H1 (cell line): ENCODE measurements at regions not wholly inside any gene's neighbourhood (a gene's known extent, or its start where the extent isn't known, plus 50 kb on each side); places are given as distances from the start of the nearest gene placed in this dataset.

Source experiments
- CTCF ChIA-PET: fragments of 300-600 bp; sonication (Branson Sonifier 250); formaldehyde crosslinking; loops from one replicate; lab custom pipeline; 2021; ENCODE audit not compliant: partially characterized antibody; lab: Charles Lee
- POLR2A ChIA-PET: fragments of 300-600 bp; sonication (Branson Sonifier 250); formaldehyde crosslinking; loops from one replicate; lab custom pipeline; 2021; ENCODE audit warnings: inconsistent platforms; ENCODE audit not compliant: partially characterized antibody; lab: Charles Lee
- DNase-seq, 2 experiments: peaks; one replicate each; pipeline versions ENCODE4 v3.0.0 to v3.0.0-alpha.2; 2010 to 2022; ENCODE audit warnings: low spot score in 2 of 2, low read depth in 1 of 2, mixed read lengths in 1 of 2
- FAIRE-seq: peaks from 2 replicates; lab custom pipeline; 2011; peaks lifted over from hg19 to GRCh38; lab: Jason Lieb, UNC
- H2AFZ ChIP-seq: 2 replicates; pipeline ENCODE4 v1.8.1; 2012; ENCODE audit warnings: low read length, inconsistent platforms
- H2AK5ac ChIP-seq: 2 replicates; pipeline ENCODE4 v1.6.1; 2013; ENCODE audit warnings: low read depth, low read length
- H2BK120ac ChIP-seq: replicated peaks from 2 replicates; pipeline ENCODE3; 2013; ENCODE audit warnings: low read depth, low read length, inconsistent platforms
- H2BK12ac ChIP-seq: 2 replicates; pipeline ENCODE4 v1.6.1; 2013; ENCODE audit warnings: low read depth, low read length
- H2BK15ac ChIP-seq: 2 replicates; pipeline ENCODE4 v1.6.1; 2013; ENCODE audit warnings: low read length
- H2BK20ac ChIP-seq: 2 replicates; pipeline ENCODE4 v1.6.1; 2013; ENCODE audit warnings: low read length
- H2BK5ac ChIP-seq: 2 replicates; pipeline ENCODE4 v1.6.1; 2013; ENCODE audit warnings: low read depth, low read length
- H3K14ac ChIP-seq: 2 replicates; pipeline ENCODE4 v1.6.1; 2013; ENCODE audit warnings: inconsistent platforms; ENCODE audit not compliant: insufficient read length
- H3K18ac ChIP-seq: 2 replicates; pipeline ENCODE4 v1.6.1; 2013; ENCODE audit warnings: low read length; ENCODE audit errors: extremely low read depth
- H3K23ac ChIP-seq: 2 replicates; pipeline ENCODE4 v1.6.1; 2013; ENCODE audit warnings: inconsistent platforms; ENCODE audit not compliant: insufficient read length
- H3K23me2 ChIP-seq: 2 replicates; pipeline ENCODE4 v1.6.1; 2013; ENCODE audit warnings: low read depth, low read length
- H3K27ac ChIP-seq: 2 replicates; pipeline ENCODE4 v1.6.1; 2011; ENCODE audit warnings: low read depth, low read length, inconsistent platforms
- H3K27me3 ChIP-seq, 4 experiments: replicated peaks in 1 of 4; 1 replicate in 1 of 4; 2 replicates in 3 of 4; pipeline versions ENCODE4 v1.6.1 to v1.8.1; 2011 to 2013; ENCODE audit warnings: low read length in 3 of 4, mild to moderate bottlenecking in 3 of 4, inconsistent platforms in 2 of 4, mixed read lengths in 2 of 4, moderate library complexity in 1 of 4; ENCODE audit not compliant: control insufficient read depth in 3 of 4, insufficient read depth in 3 of 4; ENCODE audit errors: extremely low read depth in 1 of 4
- H3K36me3 ChIP-seq, 4 experiments: 2 replicates each; pipeline versions ENCODE4 v1.6.1 to v1.8.1; 2011 to 2013; ENCODE audit warnings: mild to moderate bottlenecking in 4 of 4, low read length in 3 of 4, moderate library complexity in 2 of 4, control low read depth in 1 of 4, inconsistent platforms in 1 of 4; ENCODE audit not compliant: insufficient read depth in 4 of 4, control insufficient read depth in 2 of 4
- H3K4ac ChIP-seq: replicated peaks from 2 replicates; pipeline ENCODE3; 2013; ENCODE audit warnings: low read length, low read depth, mixed read lengths, inconsistent platforms; ENCODE audit not compliant: insufficient read length
- H3K4me1 ChIP-seq, 4 experiments: replicated peaks in 1 of 4; 1 replicate in 1 of 4; 2 replicates in 3 of 4; pipeline versions ENCODE4 v1.6.1 to v1.8.1; 2011 to 2013; ENCODE audit warnings: low read length in 3 of 4, inconsistent platforms in 2 of 4, mixed read lengths in 1 of 4; ENCODE audit not compliant: insufficient read depth in 4 of 4, control insufficient read depth in 3 of 4
- H3K4me2 ChIP-seq, 2 experiments: 2 replicates each; pipeline versions ENCODE4 v1.6.1 to v1.8.1; 2011 to 2013; ENCODE audit warnings: low read depth in 2 of 2, low read length in 2 of 2, control low read depth in 1 of 2, inconsistent platforms in 1 of 2, mild to moderate bottlenecking in 1 of 2; ENCODE audit not compliant: insufficient read depth in 1 of 2
- H3K4me3 ChIP-seq, 4 experiments: fragments of 200-600, 300-600 bp in 1 of 4; sonication (generic), shearing (Covaris generic), sonication (Bioruptor Twin) in 1 of 4; 2 replicates each; pipeline versions ENCODE4 v1.5.1 to v1.8.1; 2011 to 2016; ENCODE audit warnings: low read length in 4 of 4, low read depth in 3 of 4, control low read depth in 2 of 4, inconsistent platforms in 2 of 4, mild to moderate bottlenecking in 2 of 4, mixed read lengths in 1 of 4, moderate library complexity in 1 of 4; ENCODE audit not compliant: insufficient read depth in 2 of 4; ENCODE audit errors: extremely low read depth in 1 of 4
- H3K56ac ChIP-seq: replicated peaks from 2 replicates; pipeline ENCODE3; 2013; ENCODE audit warnings: low read depth, mild to moderate bottlenecking, mixed read lengths, low read length, inconsistent platforms; ENCODE audit not compliant: insufficient read length
- H3K79me1 ChIP-seq: 2 replicates; pipeline ENCODE4 v1.6.1; 2013; ENCODE audit warnings: low read depth, low read length, control low read depth
- H3K79me2 ChIP-seq, 2 experiments: 2 replicates each; pipeline versions ENCODE4 v1.6.1 to v1.8.1; 2012 to 2013; ENCODE audit warnings: low read length in 2 of 2, mild to moderate bottlenecking in 2 of 2, inconsistent platforms in 1 of 2; ENCODE audit not compliant: insufficient read depth in 2 of 2, control insufficient read depth in 1 of 2
- H3K9ac ChIP-seq, 4 experiments: replicated peaks in 1 of 4; 1 replicate in 1 of 4; 2 replicates in 3 of 4; pipeline versions ENCODE4 v1.6.1 to v1.8.1; 2011 to 2013; ENCODE audit warnings: low read depth in 3 of 4, low read length in 3 of 4, control low read depth in 2 of 4, mild to moderate bottlenecking in 2 of 4, moderate library complexity in 2 of 4, inconsistent platforms in 1 of 4; ENCODE audit errors: extremely low read depth in 1 of 4
- H3K9me3 ChIP-seq, 2 experiments: 2 replicates each; pipeline versions ENCODE4 v1.6.1 to v1.8.1; 2012 to 2013; ENCODE audit warnings: mild to moderate bottlenecking in 2 of 2, moderate library complexity in 2 of 2, control low read depth in 1 of 2, inconsistent platforms in 1 of 2, low read depth in 1 of 2, low read length in 1 of 2, mixed read lengths in 1 of 2; ENCODE audit not compliant: insufficient read depth in 2 of 2
- H4K20me1 ChIP-seq, 2 experiments: replicated peaks in 1 of 2; 2 replicates each; pipeline versions ENCODE3 to v1.8.1; 2011 to 2013; ENCODE audit warnings: inconsistent platforms in 2 of 2, low read length in 2 of 2, mild to moderate bottlenecking in 1 of 2; ENCODE audit not compliant: insufficient read depth in 2 of 2, control insufficient read depth in 1 of 2
- H4K5ac ChIP-seq: 2 replicates; pipeline ENCODE4 v1.6.1; 2013; ENCODE audit warnings: low read length, low read depth, mixed read lengths, inconsistent platforms; ENCODE audit not compliant: insufficient read length
- H4K8ac ChIP-seq: 2 replicates; pipeline ENCODE4 v1.8.0; 2013; ENCODE audit warnings: mild to moderate bottlenecking, moderate library complexity, low read length, inconsistent platforms; ENCODE audit not compliant: insufficient read depth; ENCODE audit errors: extremely low read depth
- H4K91ac ChIP-seq: replicated peaks from 2 replicates; pipeline ENCODE3; 2013; ENCODE audit warnings: low read length, mixed read lengths, inconsistent platforms; ENCODE audit not compliant: insufficient read length
- ASH2L ChIP-seq: fragments of 200-600, 300-600 bp; sonication (generic); IDR thresholded peaks from one replicate; pipeline ENCODE4 v1.7.1; 2017; ENCODE audit warnings: low read length
- WGBS, 2 experiments: shearing (Covaris generic) in 1 of 2; methylation state at CpG; one replicate each; pipeline versions ENCODE4 v1.1.6 to v1.1.7; 2013 to 2015; ENCODE audit warnings: low lambda C conversion rate in 2 of 2, mixed read lengths in 2 of 2, inconsistent platforms in 1 of 2, low coverage in 1 of 2, missing lambda C conversion rate in 1 of 2; ENCODE audit not compliant: insufficient replicate concordance in 2 of 2, insufficient coverage in 1 of 2, insufficient read length in 1 of 2; ENCODE audit errors: extremely low coverage in 1 of 2, missing lambda C conversion rate in 1 of 2; 5-methylcytosine and 5-hydroxymethylcytosine counted together

- DNase-seq (no peak), FAIRE-seq (no peak)
- H4K20me1 ChIP-seq: peaks cover 0 to 1% of the 10 kb centered on the region in 2 experiments
- H4K5ac ChIP-seq: no peak overlapping the region
- no peak overlapping the region for H3K27ac ChIP-seq
- H3K23me2 ChIP-seq: peaks cover 2% of the 10 kb centered on the region; the same call in 1 of the 2 replicates
- no peak overlapping the region for H2BK15ac ChIP-seq
- no peak overlapping the region for H3K56ac ChIP-seq
- 92% methylated on average over 5 of the region's 5 CpGs; no CpG with 5 or more reads in 1 of the 2 experiments for WGBS, 2 experiments
- no peak overlapping the region for H3K9ac ChIP-seq
- H3K79me2 ChIP-seq: no peaks in the 10 kb centered on the region
- no peak overlapping the region for H3K18ac ChIP-seq
- H3K9me3 ChIP-seq: peaks cover 0 to 2% of the 10 kb centered on the region in 2 experiments; a peak in 2 of 4 replicates
- H3K27me3 ChIP-seq: no peaks in the 10 kb centered on the region
- no peak overlapping the region for H3K4me3 ChIP-seq
- H2AFZ ChIP-seq: no peak overlapping the region
- no peak overlapping the region for H2BK5ac ChIP-seq
- H3K79me1 ChIP-seq: no peaks in the 10 kb centered on the region; the same call in 1 of the 2 replicates
- H2AK5ac ChIP-seq: no peak overlapping the region
- no peak overlapping the region for H2BK12ac ChIP-seq
- H3K4ac ChIP-seq: no peak overlapping the region
- CTCF ChIA-PET: no interaction called here
- no peak overlapping the region for H2BK20ac ChIP-seq
- no peak overlapping the region for H4K91ac ChIP-seq
- no peaks in the 10 kb centered on the region for H3K4me1 ChIP-seq
- H3K36me3 ChIP-seq: no peaks in the 10 kb centered on the region
- POLR2A ChIA-PET: no interaction called here
- no peak overlapping the region for H2BK120ac ChIP-seq
- H3K4me2 ChIP-seq: no peak overlapping the region
- no peak overlapping the region for H3K14ac ChIP-seq
- H3K23ac ChIP-seq: no peak overlapping the region
- H4K8ac ChIP-seq: no peak overlapping the region
- TF ChIP-seq ASH2L: no peak
Observed at GRCh38 chr4:22055954-22056353, 107.4 kb upstream of the KCNIP4 start.
